ENCODE measurements at regions not wholly inside any gene's neighbourhood (a gene's known extent, or its start where the extent isn't known, plus 50 kb on each side); places are given as distances from the start of the nearest gene placed in this dataset.
A peak's percentile ranks its signal among the peaks of the same experiment; 100 is the strongest.

DNA sequence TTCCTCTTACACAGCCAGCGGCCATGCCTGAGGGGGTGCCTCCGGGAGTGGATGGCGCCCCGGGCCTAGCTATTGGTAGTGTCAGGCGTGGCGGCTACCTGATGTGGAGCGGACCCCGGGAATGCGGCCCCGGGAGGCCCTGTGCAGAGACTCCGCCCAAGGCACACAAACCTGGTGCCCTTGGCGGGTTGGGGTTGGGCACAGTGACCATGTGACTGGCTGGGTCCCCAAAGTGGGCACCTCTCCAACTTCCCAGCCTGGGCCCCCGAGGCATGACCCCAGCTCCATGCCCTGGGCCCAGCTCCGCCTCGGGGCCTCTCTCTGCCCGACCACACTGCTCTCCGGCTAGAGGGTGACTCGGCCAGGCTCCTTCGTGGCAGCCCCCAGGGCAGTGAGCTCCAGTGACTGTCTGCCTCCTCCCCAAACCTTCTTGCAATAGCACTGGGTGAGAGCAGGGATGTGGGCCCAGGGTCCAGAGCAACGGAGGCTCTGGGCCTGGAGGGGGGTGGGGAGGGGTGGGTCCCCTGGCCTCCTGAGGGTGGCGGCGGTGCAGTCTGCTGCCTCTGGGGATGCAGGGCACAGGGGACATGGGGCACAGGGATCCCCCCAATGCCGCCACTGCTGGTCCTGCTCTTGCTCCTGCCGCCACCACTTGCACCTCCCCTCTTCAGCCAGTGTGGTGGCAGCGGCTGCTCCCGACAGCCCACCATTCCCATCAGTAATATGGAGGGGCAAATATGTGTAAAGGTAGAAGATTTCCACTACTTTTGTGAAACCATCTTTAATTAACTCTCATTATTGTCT lies 942.9 kb upstream of the EPHA7 start:
- no peak for DNase-seq

- DNase-seq, result no peak
These were observed 942.1 kb upstream of the EPHA7 start for GRCh38 chr6:94361304-94362060.

DNA sequence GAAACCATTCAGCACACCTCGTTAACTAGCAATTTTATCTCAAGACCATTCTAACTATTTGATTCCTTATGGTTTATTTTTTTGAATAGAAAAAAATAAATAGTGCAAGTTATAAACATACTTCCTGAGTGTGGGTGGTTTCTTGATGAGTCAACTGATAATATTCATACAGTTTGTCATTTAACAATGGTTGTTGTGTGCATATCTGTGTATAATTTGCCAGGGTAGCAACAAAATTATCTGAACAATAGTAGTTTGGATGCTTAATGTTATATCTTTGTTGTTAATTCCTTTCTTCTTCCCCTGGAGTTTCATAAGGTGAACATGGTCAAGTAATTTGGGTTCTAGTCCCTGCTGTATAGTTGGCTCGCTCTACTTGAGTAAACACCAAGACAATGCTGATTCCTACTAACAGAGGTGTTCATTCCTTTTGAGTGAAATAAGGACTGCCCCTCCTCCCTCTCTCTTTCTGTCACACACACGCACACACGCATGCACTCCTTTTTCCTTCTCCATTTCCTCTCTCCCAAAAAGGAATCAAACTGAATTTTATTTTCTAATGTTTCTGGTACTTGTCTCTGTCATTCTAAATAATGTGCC lies 938.1 kb upstream of the EPHA7 start:
- DNase-seq, result peak; percentile 1

DNA sequence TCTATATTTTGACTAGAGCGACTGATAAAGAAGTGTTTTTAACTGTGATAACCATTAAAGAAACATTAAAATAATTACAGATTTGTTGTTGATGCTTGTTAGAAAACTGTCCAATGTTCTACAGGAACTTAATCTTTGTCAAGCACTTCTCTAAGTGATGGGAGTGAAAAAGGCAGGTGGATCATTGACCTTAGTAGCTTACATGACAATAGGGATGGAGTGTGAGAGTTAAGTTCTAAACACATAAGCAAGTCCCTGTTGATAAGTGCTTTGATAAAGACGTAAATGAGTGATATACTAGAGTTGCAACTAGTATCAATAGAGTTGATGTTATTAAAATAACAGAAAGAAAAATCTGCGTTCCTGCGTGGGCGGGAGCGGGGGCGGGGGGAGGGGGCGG lies 931.5 kb upstream of the EPHA7 start:
- DNase-seq, result no peak

- DNase-seq, result no peak
These were observed 929.9 kb upstream of the EPHA7 start for GRCh38 chr6:94349227-94349626.

- no peak for DNase-seq
These were observed 925.5 kb upstream of the EPHA7 start for GRCh38 chr6:94344866-94345265.

GRCh38 chr6:94341173-94341572 lies 921.8 kb upstream of the EPHA7 start:
- DNase-seq, result peak; percentile 1

- peak; percentile 50 for DNase-seq
These were observed 904.5 kb upstream of the EPHA7 start for GRCh38 chr6:94323853-94324252.

- DNase-seq, result no peak
These were observed 881.2 kb upstream of the EPHA7 start for GRCh38 chr6:94300424-94301144.

GRCh38 chr6:94289131-94289530 lies 869.8 kb upstream of the EPHA7 start:
- DNase-seq, result peak; percentile 65

DNA sequence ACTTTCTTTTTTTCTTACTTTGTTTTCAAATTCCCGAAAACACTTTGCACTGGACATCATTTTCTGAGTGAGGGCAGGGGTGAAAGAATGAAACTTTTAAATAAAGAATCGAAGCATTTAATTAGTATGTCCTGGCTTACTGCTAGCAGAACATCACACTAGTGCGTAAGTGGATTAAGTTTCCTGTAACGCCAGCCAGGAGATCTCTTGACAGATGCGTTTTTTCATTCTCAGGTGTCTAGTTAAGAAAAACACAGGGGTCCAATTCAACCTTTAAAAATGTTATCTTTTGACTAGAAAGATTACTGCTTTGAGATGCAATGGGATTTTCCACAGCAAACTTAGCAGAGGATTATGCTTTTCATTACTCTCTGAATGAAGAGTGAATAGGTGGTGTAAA lies 858.8 kb upstream of the EPHA7 start:
- DNase-seq, result peak; percentile 85

DNA sequence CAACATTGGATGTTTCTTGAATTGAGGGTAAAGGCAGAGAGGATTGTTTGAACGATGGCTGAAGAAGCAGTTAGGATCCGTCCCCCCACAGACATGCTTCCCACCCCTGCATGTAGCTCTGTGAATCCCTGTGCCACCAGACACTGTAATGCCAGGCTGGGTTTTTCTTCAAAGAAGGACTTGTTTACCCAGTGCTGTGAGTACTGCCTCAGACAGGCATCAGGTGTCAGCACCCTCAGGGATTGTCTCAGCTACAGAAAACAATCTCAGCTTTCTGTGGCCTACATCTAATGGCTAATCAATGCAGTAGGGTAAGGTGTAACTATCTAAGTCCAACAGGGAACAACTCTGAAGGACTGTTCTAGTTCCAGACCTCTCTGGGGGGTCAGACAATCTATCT lies 853.0 kb upstream of the EPHA7 start:
- DNase-seq, result no peak

GRCh38 chr6:94270091-94270948 lies 851.0 kb upstream of the EPHA7 start:
- peak; percentile 46 for DNase-seq

DNA sequence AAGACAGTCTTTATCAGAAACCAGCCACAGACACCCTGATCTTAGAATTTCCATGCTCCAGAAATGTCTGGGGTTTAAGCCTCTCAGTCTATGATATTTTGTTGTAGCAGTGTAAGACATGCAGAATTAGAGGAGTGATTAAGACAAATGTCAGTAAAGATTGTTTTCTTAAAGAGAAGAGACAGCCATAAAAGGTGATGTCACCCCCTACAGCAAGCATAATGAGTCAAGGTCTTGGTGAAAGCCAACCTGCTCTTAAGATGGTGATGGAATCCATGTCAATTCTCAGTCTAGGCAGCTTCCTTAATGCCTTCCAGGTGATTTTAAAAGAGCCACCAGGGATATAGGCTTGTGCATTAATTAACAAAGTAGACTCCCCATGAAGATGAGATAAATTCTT lies 849.9 kb upstream of the EPHA7 start:
- DNase-seq, result peak; percentile 19

DNA sequence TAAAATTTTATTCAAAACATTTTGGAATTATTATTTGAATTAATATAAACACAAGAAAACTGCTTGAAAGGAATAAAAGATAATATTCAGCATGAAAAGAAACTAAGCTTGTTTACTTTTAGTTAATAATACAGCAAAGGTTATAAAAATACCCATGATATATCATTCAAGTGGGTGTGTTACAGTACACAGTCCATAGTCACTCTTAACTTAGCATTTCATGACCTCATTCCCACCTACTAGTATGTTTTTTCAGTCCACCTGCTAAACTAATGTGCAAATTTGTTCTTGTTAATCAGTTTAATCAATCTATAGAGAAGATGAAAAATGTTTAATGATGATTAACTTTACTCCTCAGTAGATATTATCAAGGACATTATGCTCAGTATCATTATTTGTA lies 841.4 kb upstream of the EPHA7 start:
- DNase-seq, result no peak

GRCh38 chr6:94254689-94255088 lies 835.3 kb upstream of the EPHA7 start:
- DNase-seq, result peak; percentile 36

GRCh38 chr6:94251878-94252277 lies 832.5 kb upstream of the EPHA7 start:
- DNase-seq, result no peak

- DNase-seq, result peak; percentile 29
These were observed 826.0 kb upstream of the EPHA7 start for GRCh38 chr6:94245395-94245794.

DNA sequence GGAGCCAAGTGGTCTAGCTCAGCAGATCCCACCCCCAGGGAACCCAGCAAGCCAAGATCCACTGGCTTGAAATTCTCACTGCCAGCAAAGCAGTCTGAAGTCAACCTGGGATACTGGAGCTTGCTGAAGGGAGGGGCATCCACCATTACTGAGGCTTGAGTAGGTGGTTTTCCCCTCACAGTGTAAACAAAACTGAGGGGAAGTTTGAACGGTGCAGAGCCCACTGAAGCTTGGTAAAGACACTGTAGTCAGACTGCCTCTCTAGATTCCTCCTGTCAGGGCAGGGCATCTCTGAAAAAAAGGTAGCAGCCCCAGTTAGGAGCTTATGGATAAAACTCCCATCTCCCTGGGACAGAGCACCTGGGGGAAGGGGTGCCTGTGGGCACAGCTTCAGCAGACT lies 819.5 kb upstream of the EPHA7 start:
- no peak for DNase-seq

- DNase-seq, result no peak
These were observed 808.4 kb upstream of the EPHA7 start for GRCh38 chr6:94227741-94228140.

DNA sequence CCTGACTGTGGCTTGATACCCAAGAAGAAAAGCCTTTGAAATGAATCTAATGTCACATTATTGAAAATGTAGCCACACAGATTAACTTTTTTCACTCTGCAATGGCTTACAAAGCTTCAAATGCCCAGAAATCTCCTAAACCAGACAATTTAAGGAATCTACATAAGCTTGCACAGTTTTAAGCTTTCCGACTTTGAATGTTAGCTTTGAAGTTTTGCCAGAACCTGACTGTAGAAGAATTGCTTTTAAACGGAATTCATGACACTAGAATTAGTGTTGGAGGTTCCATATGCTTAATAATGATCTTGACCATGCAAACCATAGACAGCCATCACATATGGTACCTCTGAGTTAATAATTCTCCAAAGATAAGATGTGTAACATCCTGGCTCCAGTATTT lies 798.5 kb upstream of the EPHA7 start:
- DNase-seq, result no peak

- peak; percentile 59 for DNase-seq
These were observed 796.2 kb upstream of the EPHA7 start for GRCh38 chr6:94215552-94215951.

Data from NCI-H82 (cell line).